ENCODE measurements at regions not wholly inside any gene's neighbourhood (a gene's known extent, or its start where the extent isn't known, plus 50 kb on each side); places are given as distances from the start of the nearest gene placed in this dataset.

DNA sequence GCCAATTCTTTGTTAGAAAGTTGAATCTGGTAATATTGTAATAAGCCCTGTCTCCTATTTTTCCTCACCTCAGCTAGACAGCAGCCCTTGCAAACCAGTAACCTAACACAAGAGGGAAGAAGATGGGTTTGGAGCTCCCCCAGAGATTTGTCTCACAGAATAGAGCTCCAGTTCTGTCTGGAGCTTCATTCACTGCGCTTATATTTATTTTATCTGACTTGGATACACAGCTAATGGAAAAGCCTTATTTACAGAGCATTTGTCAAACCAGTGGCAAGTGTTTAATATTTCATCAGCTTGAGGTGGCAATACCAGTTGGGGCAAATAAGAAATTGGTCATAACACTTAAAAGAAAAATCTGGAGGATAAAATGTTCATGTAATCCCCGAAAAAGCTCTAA, 1094.0 kb downstream of the FSCB start:
- dilution Hi-C loops (cut with MboI; ENCODE audit: extremely low pct_ligation_motif_present, low sequenced_read_pairs) = no loop called here
- no peak for FAIRE-seq

More for the DNA sequence above, 1094.0 kb downstream of the FSCB start:
- Histone ChIP-seq H3K4me3 (replicated peaks in 1 of 3; ENCODE audit: insufficient read depth in 1 of 3, low read depth in 1 of 3, low read length in 3 of 3) (no peak overlapping the region), H3K27me3 (ENCODE audit: control insufficient read depth in 2 of 2, insufficient read depth in 2 of 2, low read length in 2 of 2) (no peaks in the 10 kb centered on the region), H3K9me1 (replicated peaks; ENCODE audit: control insufficient read depth, extremely low read depth, insufficient read depth, low read length) (no peaks in the 10 kb centered on the region), H2AFZ (ENCODE audit: low read depth, low read length) (no peak overlapping the region), H3K79me2 (ENCODE audit: control insufficient read depth, insufficient read depth, low read length) (no peaks in the 10 kb centered on the region), H3K36me3 (ENCODE audit: control insufficient read depth in 2 of 2, extremely low read depth in 1 of 2, insufficient read depth in 2 of 2, low read length in 2 of 2) (no peaks in the 10 kb centered on the region), H4K20me1 (replicated peaks; ENCODE audit: control insufficient read depth, extremely low read depth, insufficient read depth, low read length) (no peaks in the 10 kb centered on the region), H3K27ac (ENCODE audit: insufficient read depth, low read depth, low read length) (no peak overlapping the region), H3K4me1 (ENCODE audit: control insufficient read depth, extremely low read depth, insufficient read depth, low read length) (no peaks in the 10 kb centered on the region), H3K9me3 (replicated peaks; ENCODE audit: control insufficient read depth, insufficient read depth, low read length) (peaks cover 2% of the 10 kb centered on the region), H3K4me2 (ENCODE audit: insufficient read depth, low read length) (no peak overlapping the region), H3K9ac (replicated peaks; ENCODE audit: extremely low read depth, insufficient read depth, low read length) (no peak overlapping the region)
- CTCF ChIA-PET = no interaction called here
- TF ChIP-seq, protein P1, sequence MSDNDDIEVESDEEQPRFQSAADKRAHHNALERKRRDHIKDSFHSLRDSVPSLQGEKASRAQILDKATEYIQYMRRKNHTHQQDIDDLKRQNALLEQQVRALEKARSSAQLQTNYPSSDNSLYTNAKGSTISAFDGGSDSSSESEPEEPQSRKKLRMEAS (IDR thresholded peaks at IDR 0.05; ENCODE audit: insufficient read depth, insufficient read length) = no peak
- TF ChIP-seq MYC (IDR thresholded peaks at IDR 0.05; ENCODE audit: low read depth, low read length) = no peak
- TF ChIP-seq, protein P2, sequence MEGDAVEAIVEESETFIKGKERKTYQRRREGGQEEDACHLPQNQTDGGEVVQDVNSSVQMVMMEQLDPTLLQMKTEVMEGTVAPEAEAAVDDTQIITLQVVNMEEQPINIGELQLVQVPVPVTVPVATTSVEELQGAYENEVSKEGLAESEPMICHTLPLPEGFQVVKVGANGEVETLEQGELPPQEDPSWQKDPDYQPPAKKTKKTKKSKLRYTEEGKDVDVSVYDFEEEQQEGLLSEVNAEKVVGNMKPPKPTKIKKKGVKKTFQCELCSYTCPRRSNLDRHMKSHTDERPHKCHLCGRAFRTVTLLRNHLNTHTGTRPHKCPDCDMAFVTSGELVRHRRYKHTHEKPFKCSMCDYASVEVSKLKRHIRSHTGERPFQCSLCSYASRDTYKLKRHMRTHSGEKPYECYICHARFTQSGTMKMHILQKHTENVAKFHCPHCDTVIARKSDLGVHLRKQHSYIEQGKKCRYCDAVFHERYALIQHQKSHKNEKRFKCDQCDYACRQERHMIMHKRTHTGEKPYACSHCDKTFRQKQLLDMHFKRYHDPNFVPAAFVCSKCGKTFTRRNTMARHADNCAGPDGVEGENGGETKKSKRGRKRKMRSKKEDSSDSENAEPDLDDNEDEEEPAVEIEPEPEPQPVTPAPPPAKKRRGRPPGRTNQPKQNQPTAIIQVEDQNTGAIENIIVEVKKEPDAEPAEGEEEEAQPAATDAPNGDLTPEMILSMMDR (IDR thresholded peaks at IDR 0.05; ENCODE audit: extremely low read depth in 1 of 2, insufficient read depth in 1 of 2, low read depth in 1 of 2, low read length in 2 of 2) = no peak
- no peak for TF ChIP-seq POLR2AphosphoS5 (IDR thresholded peaks at IDR 0.05; ENCODE audit: insufficient read depth, low read depth, low read length)
- TF ChIP-seq JUN (IDR thresholded peaks at IDR 0.05; ENCODE audit: borderline replicate concordance, insufficient read depth, insufficient read length, low read depth) = no peak
- no peak for TF ChIP-seq FOS (IDR thresholded peaks at IDR 0.05; ENCODE audit: borderline replicate concordance, insufficient read depth, low read length)
- no peak for TF ChIP-seq GATA2 (IDR thresholded peaks at IDR 0.05; ENCODE audit: insufficient read depth, insufficient read length, low read depth, low read length)
- no peak for TF ChIP-seq POLR2A (IDR thresholded peaks at IDR 0.05; ENCODE audit: low read depth, low read length)
- no peak for TF ChIP-seq EZH2 (IDR thresholded peaks at IDR 0.05; ENCODE audit: borderline replicate concordance, low read depth, low read length, severe bottlenecking)
- no TSS peak for BruUV-seq (replicated peaks)
- POLR2A ChIA-PET = no interaction called here
- no peak for DNase-seq (ENCODE audit: low read depth, low spot score)
- intact Hi-C loops (cut with micrococcal nuclease) = no loop called here

Data from endothelial cell of umbilical vein (primary cell).